IMR-90 (cell line): ENCODE measurements at regions not wholly inside any gene's neighbourhood (a gene's known extent, or its start where the extent isn't known, plus 50 kb on each side); places are given as distances from the start of the nearest gene placed in this dataset.
"Not testable (repeated sequence)": the region's sequence is repeated elsewhere in the genome, so short reads cannot be mapped to it uniquely, and the experiment has no call there.

ENCODE experiments used
- ATAC-seq: fragments of 200-7000 bp; cut with Tn5 transposase; 2 replicates; pipeline ENCODE4 v1.9.1; 2020; ENCODE audit warnings: low read depth, mild to moderate bottlenecking, moderate library complexity
- BruUV-seq: library from RNA; stranded (reverse); fragments of 400-500 nt; replicated peaks from 2 replicates; lab custom pipeline; 2021; lab: Mats Ljungman, UMichigan
- CTCF ChIA-PET: fragments of 300-600 bp; formaldehyde crosslinking; extraction: SDS; loops from one replicate; lab custom pipeline; 2021; ENCODE audit warnings: antibody characterized with exemption; lab: Yijun Ruan, JAX
- POLR2A ChIA-PET: fragments of 300-600 bp; sonication (Branson Sonifier 250); formaldehyde crosslinking; loops from one replicate; lab custom pipeline; 2022; ENCODE audit warnings: antibody characterized with exemption; ENCODE audit not compliant: unreplicated experiment; lab: Charles Lee
- DNase-seq: peaks from one replicate; pipeline ENCODE4 v3.0.0; 2013
- H2AFZ ChIP-seq: replicated peaks from 2 replicates; pipeline ENCODE3; 2013; ENCODE audit warnings: low read length, mild to moderate bottlenecking; ENCODE audit not compliant: poor library complexity
- H2AK5ac ChIP-seq: 2 replicates; pipeline ENCODE4 v1.6.1; 2013; ENCODE audit warnings: low read depth, low read length, inconsistent platforms
- H2AK9ac ChIP-seq: replicated peaks from 2 replicates; pipeline ENCODE3; 2013; ENCODE audit warnings: mild to moderate bottlenecking, low read depth, low read length, moderate library complexity; ENCODE audit not compliant: poor library complexity
- H2BK120ac ChIP-seq: 2 replicates; pipeline ENCODE4 v1.6.1; 2013; ENCODE audit warnings: low read depth, low read length, inconsistent platforms
- H2BK15ac ChIP-seq: 3 replicates; pipeline ENCODE4 v1.6.1; 2013; ENCODE audit warnings: low read depth, low read length, inconsistent platforms
- H2BK20ac ChIP-seq: 2 replicates; pipeline ENCODE4 v1.6.1; 2013; ENCODE audit warnings: low read depth, mild to moderate bottlenecking, inconsistent platforms, low read length, moderate library complexity
- H2BK5ac ChIP-seq: 2 replicates; pipeline ENCODE4 v1.6.1; 2013; ENCODE audit warnings: mild to moderate bottlenecking, low read depth, low read length, inconsistent platforms; ENCODE audit not compliant: poor library complexity, severe bottlenecking
- H3K14ac ChIP-seq: replicated peaks from 2 replicates; pipeline ENCODE4 v1.6.1; 2013; ENCODE audit warnings: low read depth, low read length, inconsistent platforms
- H3K18ac ChIP-seq: 2 replicates; pipeline ENCODE4 v1.6.1; 2013; ENCODE audit warnings: low read depth, low read length, control low read depth
- H3K23ac ChIP-seq: 2 replicates; pipeline ENCODE4 v1.6.1; 2013; ENCODE audit warnings: low read depth, low read length, inconsistent platforms
- H3K27ac ChIP-seq: 2 replicates; pipeline ENCODE4 v1.5.1; 2013; ENCODE audit warnings: mild to moderate bottlenecking, control low read depth, low read length; ENCODE audit not compliant: insufficient read depth
- H3K27me3 ChIP-seq: 2 replicates; pipeline ENCODE4 v1.6.1; 2013; ENCODE audit warnings: low read length; ENCODE audit not compliant: control insufficient read depth, insufficient read depth
- H3K36me3 ChIP-seq: 2 replicates; pipeline ENCODE4 v1.6.1; 2013; ENCODE audit warnings: low read length, mixed read lengths; ENCODE audit not compliant: control insufficient read depth, insufficient read depth
- H3K4ac ChIP-seq: 2 replicates; pipeline ENCODE4 v1.6.1; 2013; ENCODE audit warnings: low read depth, low read length, inconsistent platforms
- H3K4me1 ChIP-seq: 2 replicates; pipeline ENCODE4 v1.6.1; 2013; ENCODE audit warnings: low read length, mixed read lengths; ENCODE audit not compliant: control insufficient read depth, insufficient read depth
- H3K4me2 ChIP-seq: 2 replicates; pipeline ENCODE4 v1.6.1; 2013; ENCODE audit warnings: low read depth, mild to moderate bottlenecking, control low read depth, low read length, moderate library complexity
- H3K4me3 ChIP-seq: 2 replicates; pipeline ENCODE4 v1.5.1; 2013; ENCODE audit warnings: low read depth, mild to moderate bottlenecking, control low read depth, low read length, moderate library complexity; ENCODE audit not compliant: insufficient read depth
- H3K56ac ChIP-seq: 2 replicates; pipeline ENCODE4 v1.6.1; 2013; ENCODE audit warnings: low read length, inconsistent platforms; ENCODE audit not compliant: insufficient read depth; ENCODE audit errors: extremely low read depth
- H3K79me1 ChIP-seq, 2 experiments: 2 replicates each; pipeline ENCODE4 v1.6.1; 2013; ENCODE audit warnings: low read length in 2 of 2, inconsistent platforms in 1 of 2, low read depth in 1 of 2
- H3K9ac ChIP-seq: 2 replicates; pipeline ENCODE4 v1.6.1; 2013; ENCODE audit warnings: low read depth, low read length, control low read depth
- H3K9me1 ChIP-seq: 2 replicates; pipeline ENCODE4 v1.6.1; 2013; ENCODE audit warnings: low read length, inconsistent platforms; ENCODE audit not compliant: insufficient read depth
- H3K9me3 ChIP-seq: 2 replicates; pipeline ENCODE4 v1.6.1; 2013; ENCODE audit warnings: low read length; ENCODE audit not compliant: control insufficient read depth, insufficient read depth
- H4K20me1 ChIP-seq: 2 replicates; pipeline ENCODE4 v1.6.1; 2013; ENCODE audit warnings: low read length, inconsistent platforms; ENCODE audit not compliant: insufficient read depth
- H4K5ac ChIP-seq: 2 replicates; pipeline ENCODE4 v1.6.1; 2013; ENCODE audit warnings: mild to moderate bottlenecking, low read depth, low read length, control low read depth
- H4K8ac ChIP-seq, 2 experiments: 2 replicates each; pipeline ENCODE4 v1.6.1; 2013; ENCODE audit warnings: low read depth in 2 of 2, low read length in 2 of 2, control low read depth in 1 of 2, inconsistent platforms in 1 of 2
- H4K91ac ChIP-seq: 2 replicates; pipeline ENCODE4 v1.6.1; 2013; ENCODE audit warnings: low read depth, low read length, inconsistent platforms; ENCODE audit not compliant: insufficient read depth
- WGBS, 2 experiments: methylation state at CpG; one replicate each; pipeline versions ENCODE4 v1.1.5 to v1.1.7; 2013; ENCODE audit warnings: missing lambda C conversion rate in 2 of 2; ENCODE audit not compliant: insufficient read length in 1 of 2; ENCODE audit errors: extremely low coverage in 2 of 2; 5-methylcytosine and 5-hydroxymethylcytosine counted together
- dilution Hi-C: fragments of 300-500 bp; cut with HindIII; formaldehyde crosslinking; loops from one replicate; pipeline ENCODE4 v1.14.3; 2018; ENCODE audit warnings: low sequenced_read_pairs; ENCODE audit not compliant: unreplicated experiment
- in situ Hi-C: fragments of 300-500 bp; cut with MboI; formaldehyde crosslinking; loops from 3 replicates; pipeline ENCODE4 v1.14.3; 2019; ENCODE audit warnings: low sequenced_read_pairs, inconsistent platforms, mixed read lengths
- intact Hi-C: fragments of 100-400 bp; cut with micrococcal nuclease; formaldehyde crosslinking; loops from 2 replicates; pipeline ENCODE4 v1.10.0; 2022

GRCh38 chr16:80906169-80906568, 100.5 kb downstream of the CMC2 start:
- H2AK5ac ChIP-seq, H3K27ac ChIP-seq, H3K79me1 ChIP-seq, POLR2A ChIA-PET, H3K36me3 ChIP-seq, intact Hi-C loops, CTCF ChIA-PET, H3K56ac ChIP-seq, dilution Hi-C loops, DNase-seq, H2BK20ac ChIP-seq, H3K4me2 ChIP-seq, ATAC-seq, H2BK120ac ChIP-seq, H4K8ac ChIP-seq, H2BK5ac ChIP-seq, H4K5ac ChIP-seq, H3K18ac ChIP-seq, H3K23ac ChIP-seq, H2BK15ac ChIP-seq, H3K14ac ChIP-seq, in situ Hi-C loops, BruUV-seq, H4K91ac ChIP-seq, H3K9me1 ChIP-seq, H3K4ac ChIP-seq, H2AK9ac ChIP-seq, H3K4me1 ChIP-seq, H2AFZ ChIP-seq, H3K9ac ChIP-seq, H4K20me1 ChIP-seq, H3K27me3 ChIP-seq, H3K4me3 ChIP-seq, H3K9me3 ChIP-seq: not testable (repeated sequence)
- no CpG with 5 or more reads among the region's 2 CpGs for WGBS, 2 experiments
